Psoas muscle (tissue), 7 donors: ENCODE measurements at regions not wholly inside any gene's neighbourhood (a gene's known extent, or its start where the extent isn't known, plus 50 kb on each side); places are given as distances from the start of the nearest gene placed in this dataset.

Experiments
- ATAC-seq, 4 donors: fragments of 200-7000 bp; cut with Tn5 transposase; one replicate each; pipeline ENCODE4 v1.9.1; 2020; ENCODE audit warnings: moderate library complexity in 3 of 4, mild to moderate bottlenecking in 2 of 4
- DNase-seq, 2 donors: peaks; one replicate each; pipeline ENCODE4 v3.0.0-alpha.2; 2020
- H3K27ac ChIP-seq: fragments of 200-600 bp; one replicate; pipeline ENCODE4 v1.8.0; 2022
- H3K27me3 ChIP-seq, 3 donors: fragments of 200-600 bp in 1 of 3; one replicate each; pipeline versions ENCODE4 v1.6.1 to v1.8.0; 2013 to 2022; ENCODE audit warnings: low read length in 2 of 3, mild to moderate bottlenecking in 2 of 3, moderate library complexity in 1 of 3; ENCODE audit not compliant: insufficient read depth in 3 of 3
- H3K36me3 ChIP-seq, 2 donors: fragments of 200-600 bp in 1 of 2; one replicate each; pipeline versions ENCODE4 v1.6.1 to v1.8.0; 2013 to 2022; ENCODE audit warnings: low read depth in 1 of 2, mild to moderate bottlenecking in 1 of 2, moderate library complexity in 1 of 2; ENCODE audit not compliant: insufficient read depth in 1 of 2
- H3K4me1 ChIP-seq: fragments of 200-600 bp; one replicate; pipeline ENCODE4 v1.8.0; 2022
- H3K4me3 ChIP-seq: fragments of 200-600 bp; one replicate; pipeline ENCODE4 v1.8.0; 2022; ENCODE audit warnings: mild to moderate bottlenecking
- H3K9me3 ChIP-seq: fragments of 200-600 bp; one replicate; pipeline ENCODE4 v1.8.0; 2022
- CTCF ChIP-seq: fragments of 200-600 bp; IDR thresholded peaks from one replicate; pipeline ENCODE4 v1.8.0; 2022; ENCODE audit warnings: antibody characterized with exemption
- WGBS, 3 donors: extraction: QIAGEN DNeasy Blood & Tissue Kit; methylation state at CpG; one replicate each; pipeline versions ENCODE4 v1.1.6 to v1.1.7; 2013; 5-methylcytosine and 5-hydroxymethylcytosine counted together
- intact Hi-C, 2 donors: fragments of 100-400 bp; cut with DNase I; formaldehyde crosslinking; loops; one replicate each; pipeline versions ENCODE4 v1.11.0 to v1.14.2; 2022
- donor health status: healthy with polysubstance abuse.
- donor health status: DM: no; HTN: no; CAD: no; lungs with moderate emphysema.
- donor health status: Bipolar disorder and iron deficiency.
- donor health status: healthy.
- donor health status: DM: yes; HTN: yes; CAD: no.
- donor health status: DM: no; HTN: no; CAD: no.
- donor health status: DM: yes; HTN: yes; CAD: no.

DNA sequence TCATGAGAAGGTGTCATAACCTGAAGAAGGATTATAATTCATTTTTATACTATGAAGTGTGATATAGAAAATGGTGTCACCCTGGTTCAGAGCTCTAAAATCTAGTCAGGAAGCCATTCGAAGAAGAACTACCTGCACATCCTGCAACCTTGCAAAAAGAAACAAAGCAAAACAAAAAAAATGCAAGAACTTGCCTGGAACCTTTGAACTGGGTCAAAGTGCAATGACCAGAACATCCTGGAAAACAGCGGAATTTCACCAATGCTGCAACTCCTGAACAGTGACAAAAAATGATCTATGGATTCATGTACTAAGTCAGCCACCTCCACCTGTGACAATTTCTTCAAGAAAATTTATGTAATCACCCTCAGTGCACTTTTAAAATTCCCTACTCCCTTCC lies 1083.3 kb upstream of the GYPC start:
- no peak for TF ChIP-seq CTCF
- intact Hi-C loops, result no loop called here
- Histone ChIP-seq H3K36me3 (no peaks in the 10 kb centered on the region), H3K4me3 (no peak overlapping the region), H3K27ac (no peak overlapping the region), H3K9me3 (no peaks in the 10 kb centered on the region), H3K4me1 (no peaks in the 10 kb centered on the region), H3K27me3 (no peaks in the 10 kb centered on the region)
- 30 to 41% (median 40%) methylated on average over 2 of the region's 2 CpGs for WGBS, 3 donors
- DNase-seq, result no peak
- no peak for ATAC-seq

DNA sequence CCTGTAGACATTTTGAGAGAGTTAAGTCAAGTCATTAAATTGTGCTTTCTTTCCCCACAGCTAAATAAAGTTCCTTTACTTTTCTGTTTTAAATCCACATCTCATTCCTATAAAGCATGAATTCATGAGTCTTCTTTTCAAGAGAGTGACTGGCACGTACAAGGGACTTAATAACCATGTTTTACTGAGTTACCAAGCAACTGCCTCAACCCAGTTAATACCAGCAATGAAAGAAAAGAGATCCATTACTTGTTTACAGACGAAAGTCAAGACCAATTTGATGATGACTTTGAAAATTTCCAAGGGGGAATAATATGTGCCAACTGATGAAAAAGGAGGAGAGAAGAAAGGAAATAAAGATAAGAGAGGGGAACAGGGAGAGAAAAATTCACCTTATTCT lies 1082.5 kb upstream of the GYPC start:
- no peaks in the 10 kb centered on the region for H3K27me3 ChIP-seq
- DNase-seq, result no peak
- no peak overlapping the region for H3K27ac ChIP-seq
- no peak for TF ChIP-seq CTCF
- no peaks in the 10 kb centered on the region for H3K9me3 ChIP-seq
- H3K36me3 ChIP-seq, result no peaks in the 10 kb centered on the region
- ATAC-seq, result no peak
- intact Hi-C loops, result no loop called here
- WGBS, 3 donors, result 18 to 27% (median 21%) methylated on average over 2 of the region's 2 CpGs
- no peak overlapping the region for H3K4me3 ChIP-seq
- H3K4me1 ChIP-seq, result no peaks in the 10 kb centered on the region

GRCh38 chr2:125576558-125576957 lies 1079.4 kb upstream of the GYPC start:
- WGBS, 3 donors, result 75 to 76% (median 75%) methylated on average over 3 of the region's 3 CpGs
- no peak for TF ChIP-seq CTCF
- intact Hi-C loops, result no loop called here
- no peak for ATAC-seq
- H3K9me3 ChIP-seq, result no peaks in the 10 kb centered on the region
- no peak for DNase-seq
- H3K36me3 ChIP-seq, result no peaks in the 10 kb centered on the region
- no peak overlapping the region for H3K4me3 ChIP-seq
- no peaks in the 10 kb centered on the region for H3K27me3 ChIP-seq
- no peak overlapping the region for H3K27ac ChIP-seq
- no peaks in the 10 kb centered on the region for H3K4me1 ChIP-seq

DNA sequence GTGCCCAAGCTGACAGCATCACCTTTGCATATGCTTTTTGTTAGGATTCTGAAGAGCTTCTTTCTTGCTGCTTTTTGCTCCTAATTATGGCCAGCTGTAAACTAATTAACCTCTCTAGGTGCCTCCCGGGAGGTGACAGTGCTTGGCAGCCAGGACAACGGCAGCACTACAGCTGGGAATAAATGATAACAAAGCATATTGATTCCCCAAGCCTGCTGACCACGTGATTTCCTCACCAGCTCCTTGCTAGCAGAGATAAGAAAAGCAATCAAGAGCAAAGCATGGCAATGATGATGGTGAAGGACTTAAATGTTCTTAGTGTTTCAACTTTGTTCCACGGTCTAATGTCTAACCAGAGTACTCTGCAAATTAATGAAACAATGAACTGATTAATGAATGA lies 1074.4 kb upstream of the GYPC start:
- H3K4me3 ChIP-seq, result no peak overlapping the region
- WGBS, 3 donors, result 26 to 27% (median 27%) methylated on average over 4 of the region's 4 CpGs
- no peaks in the 10 kb centered on the region for H3K9me3 ChIP-seq
- no peaks in the 10 kb centered on the region for H3K4me1 ChIP-seq
- no peaks in the 10 kb centered on the region for H3K36me3 ChIP-seq
- no peak for TF ChIP-seq CTCF
- DNase-seq (no peak), ATAC-seq (no peak)
- no peaks in the 10 kb centered on the region for H3K27me3 ChIP-seq
- no peak overlapping the region for H3K27ac ChIP-seq
- intact Hi-C loops, result no loop called here

- TF ChIP-seq CTCF, result no peak
- H3K4me1 ChIP-seq, result no peaks in the 10 kb centered on the region
- no peak overlapping the region for H3K27ac ChIP-seq
- H3K36me3 ChIP-seq, result no peaks in the 10 kb centered on the region
- WGBS, 3 donors, result 35 to 54% (median 45%) methylated on average over 1 of the region's 1 CpG
- intact Hi-C loops, result no loop called here
- no peak for ATAC-seq
- H3K9me3 ChIP-seq, result no peaks in the 10 kb centered on the region
- no peak for DNase-seq
- no peaks in the 10 kb centered on the region for H3K27me3 ChIP-seq
- H3K4me3 ChIP-seq, result no peak overlapping the region
Observed at GRCh38 chr2:125582516-125582915, 1073.4 kb upstream of the GYPC start.
